ENCODE measurements at regions not wholly inside any gene's neighbourhood (a gene's known extent, or its start where the extent isn't known, plus 50 kb on each side); places are given as distances from the start of the nearest gene placed in this dataset.

- Mint-ChIP-seq H3K27ac (no peak overlapping the region), H3K9me3 (no peaks in the 10 kb centered on the region), H3K36me3 (ENCODE audit: low read depth) (no peaks in the 10 kb centered on the region), H3K4me1 (ENCODE audit: low read depth) (peaks cover 5% of the 10 kb centered on the region), H3K27me3 (no peaks in the 10 kb centered on the region), H3K4me3 (no peak overlapping the region)
- no peak for DNase-seq
Observed at GRCh38 chr9:110065532-110065931, 142.4 kb downstream of the C9orf152 start.

DNA sequence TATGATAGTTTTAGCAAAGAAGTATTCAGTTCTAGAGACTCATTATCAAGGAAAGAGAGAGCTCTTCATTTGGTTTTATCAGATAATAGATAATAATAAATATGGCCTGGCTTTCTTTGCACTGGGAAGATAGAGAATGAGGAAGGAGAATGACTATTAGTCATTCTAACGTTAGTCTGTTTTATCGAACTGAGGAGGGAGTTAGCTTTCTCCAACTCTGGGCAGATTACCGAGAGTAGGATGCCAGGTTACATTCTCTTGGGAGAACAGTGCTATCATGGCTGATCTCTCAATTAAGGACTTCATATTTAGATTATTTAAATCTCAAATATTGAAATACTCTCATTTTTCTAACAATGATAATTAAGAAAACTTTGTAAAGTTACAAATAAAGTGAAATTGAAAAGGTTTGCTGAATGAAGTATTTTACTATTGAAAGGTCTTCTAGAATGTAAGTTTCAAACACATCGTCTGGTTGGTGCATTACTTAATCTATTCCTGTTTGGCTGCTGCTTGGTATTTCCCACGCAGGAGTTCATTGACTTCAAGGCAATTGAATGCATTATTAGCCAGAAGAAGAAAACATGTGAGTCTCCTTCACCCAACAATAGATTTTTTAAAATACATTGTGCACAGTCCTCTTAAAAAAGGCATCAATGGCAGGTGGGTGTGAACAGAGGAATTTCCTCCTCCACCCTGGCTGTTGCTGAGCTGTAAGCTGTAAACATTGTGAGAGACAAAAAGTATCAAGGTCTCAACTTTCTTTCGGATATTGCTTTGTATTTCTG, 140.8 kb downstream of the C9orf152 start:
- no peaks in the 10 kb centered on the region for H3K27me3 Mint-ChIP-seq
- no peaks in the 10 kb centered on the region for H3K36me3 Mint-ChIP-seq (ENCODE audit: low read depth)
- peaks cover 5% of the 10 kb centered on the region for H3K4me1 Mint-ChIP-seq (ENCODE audit: low read depth)
- H3K27ac Mint-ChIP-seq = no peak overlapping the region
- DNase-seq = no peak
- H3K9me3 Mint-ChIP-seq = no peaks in the 10 kb centered on the region
- no peak overlapping the region for H3K4me3 Mint-ChIP-seq

GRCh38 chr9:110068212-110068611, 139.7 kb downstream of the C9orf152 start:
- Mint-ChIP-seq H3K36me3 (ENCODE audit: low read depth) (no peaks in the 10 kb centered on the region), H3K9me3 (no peaks in the 10 kb centered on the region), H3K4me1 (ENCODE audit: low read depth) (peaks cover 5% of the 10 kb centered on the region), H3K4me3 (no peak overlapping the region), H3K27ac (no peak overlapping the region), H3K27me3 (no peaks in the 10 kb centered on the region)
- DNase-seq = no peak

DNA sequence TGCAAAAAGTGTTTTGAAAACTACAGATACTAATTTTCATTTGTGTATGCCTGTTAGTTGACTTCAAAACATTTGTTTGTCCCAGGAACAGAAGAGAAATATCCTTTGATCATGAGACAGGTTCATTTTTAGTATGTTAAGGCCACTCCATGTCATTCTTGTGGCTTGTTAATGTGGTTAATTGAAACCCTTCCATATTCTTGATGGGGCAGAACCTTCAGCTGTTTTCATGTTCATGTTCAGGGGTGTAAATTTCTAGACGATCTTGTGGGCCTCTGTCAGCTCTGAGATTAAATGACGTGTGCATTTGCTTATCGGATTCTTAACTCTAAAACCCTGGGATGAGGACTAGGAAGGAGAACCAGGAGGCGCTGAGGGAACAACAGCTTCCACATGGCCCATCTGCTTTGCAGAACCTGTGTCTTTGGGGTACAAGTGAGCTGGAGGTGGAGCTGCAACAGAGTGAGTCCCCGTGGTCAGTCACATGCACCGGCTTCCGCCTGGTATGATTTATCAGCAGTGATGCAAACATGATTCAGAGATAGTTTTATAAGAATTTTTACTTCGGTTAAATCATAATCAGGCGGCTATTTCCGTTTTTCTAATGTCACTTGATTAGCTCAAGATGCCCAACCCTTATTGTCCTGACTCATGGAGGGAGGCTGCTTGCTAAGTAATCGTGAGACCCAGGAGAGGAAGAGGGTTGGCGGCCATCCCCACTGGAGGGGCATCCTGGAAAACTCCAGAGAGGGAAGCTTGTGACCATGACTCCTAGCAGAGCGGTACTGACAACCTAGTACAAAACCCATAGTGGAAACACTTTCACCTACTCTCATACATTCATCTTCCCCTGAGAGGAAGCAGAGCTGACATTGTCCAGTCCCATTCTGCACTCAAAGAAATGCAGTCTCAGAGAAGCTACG, 138.4 kb downstream of the C9orf152 start:
- H3K4me1 Mint-ChIP-seq (ENCODE audit: low read depth) = peaks cover 5% of the 10 kb centered on the region
- H3K27ac Mint-ChIP-seq = no peak overlapping the region
- no peaks in the 10 kb centered on the region for H3K36me3 Mint-ChIP-seq (ENCODE audit: low read depth)
- DNase-seq = no peak
- H3K27me3 Mint-ChIP-seq = no peaks in the 10 kb centered on the region
- H3K4me3 Mint-ChIP-seq = no peak overlapping the region
- no peaks in the 10 kb centered on the region for H3K9me3 Mint-ChIP-seq

- Mint-ChIP-seq H3K27me3 (no peaks in the 10 kb centered on the region), H3K4me3 (no peak overlapping the region), H3K36me3 (ENCODE audit: low read depth) (no peaks in the 10 kb centered on the region), H3K27ac (no peak overlapping the region), H3K4me1 (ENCODE audit: low read depth) (peaks cover 6% of the 10 kb centered on the region), H3K9me3 (no peaks in the 10 kb centered on the region)
- DNase-seq = no peak
Observed at GRCh38 chr9:110072597-110073355, 135.2 kb downstream of the C9orf152 start.

DNA sequence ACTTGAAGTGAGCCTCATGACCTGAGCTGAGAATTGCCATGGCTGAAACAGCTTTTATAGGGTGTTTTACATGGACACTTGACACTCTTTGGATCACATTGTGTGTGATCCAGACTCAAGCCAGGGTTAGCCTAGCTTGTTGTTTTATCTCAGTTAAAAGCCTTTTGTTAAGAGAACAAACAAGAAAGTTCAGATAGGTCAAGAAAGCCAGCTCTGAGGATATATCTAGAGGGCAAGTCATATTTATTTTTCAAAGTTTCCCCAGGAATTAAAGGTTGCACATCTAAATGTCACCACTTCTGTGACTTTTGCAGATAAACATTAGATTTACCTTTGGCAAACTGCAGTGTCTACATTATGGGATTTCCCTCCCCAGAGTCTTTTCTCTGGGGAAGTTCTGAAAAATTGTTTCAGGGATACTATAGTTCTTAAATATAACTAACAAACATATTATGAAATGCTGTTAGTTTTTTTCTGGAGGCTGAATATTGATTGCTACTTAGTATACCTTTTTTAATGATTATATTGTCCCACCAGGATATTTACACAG, 134.5 kb downstream of the C9orf152 start:
- Mint-ChIP-seq H3K4me1 (ENCODE audit: low read depth) (peaks cover 6% of the 10 kb centered on the region), H3K4me3 (no peak overlapping the region), H3K27me3 (no peaks in the 10 kb centered on the region), H3K27ac (no peak overlapping the region), H3K9me3 (no peaks in the 10 kb centered on the region), H3K36me3 (ENCODE audit: low read depth) (no peaks in the 10 kb centered on the region)
- no peak for DNase-seq

DNA sequence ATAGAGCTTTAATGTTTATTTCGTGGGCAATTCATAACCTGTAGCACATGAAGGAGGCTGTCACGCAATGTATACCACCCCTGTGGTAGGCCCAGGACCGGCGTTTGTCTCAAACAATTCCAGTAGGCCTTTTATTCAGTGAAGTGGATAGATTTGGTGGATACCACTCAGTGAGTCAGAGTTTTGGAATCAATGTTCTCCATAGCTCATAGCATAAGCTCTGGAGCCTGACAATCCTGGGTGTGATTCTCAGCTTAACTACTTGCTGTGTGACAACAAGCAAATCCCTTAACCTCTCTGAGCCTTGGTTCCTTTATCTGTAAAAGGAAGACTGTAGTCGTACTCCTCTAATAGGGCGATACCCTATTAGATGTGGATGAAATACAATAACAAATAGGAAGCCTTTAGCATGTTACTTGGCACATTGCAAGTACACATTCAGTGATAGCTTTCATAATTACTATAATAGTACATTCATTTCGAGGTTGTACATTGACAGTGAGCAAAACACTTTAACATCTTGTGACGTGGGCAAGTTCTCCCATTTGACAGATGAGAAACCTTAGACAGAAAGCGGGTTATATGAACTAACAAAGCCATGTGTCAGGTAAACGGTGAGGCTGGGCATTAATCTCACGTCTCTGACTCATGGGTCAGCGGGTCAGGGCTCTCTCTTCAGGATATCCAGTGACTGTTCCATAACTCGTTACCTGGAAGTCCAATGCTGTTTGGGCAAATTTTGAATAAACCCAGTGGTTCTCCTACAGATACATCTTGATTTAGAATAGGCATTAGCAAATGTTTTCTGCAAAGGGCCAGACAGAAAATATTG, 130.8 kb downstream of the C9orf152 start:
- Mint-ChIP-seq H3K36me3 (ENCODE audit: low read depth) (no peaks in the 10 kb centered on the region), H3K9me3 (no peaks in the 10 kb centered on the region), H3K27me3 (no peaks in the 10 kb centered on the region), H3K4me3 (no peak overlapping the region), H3K4me1 (ENCODE audit: low read depth) (peaks cover 16% of the 10 kb centered on the region), H3K27ac (no peak overlapping the region)
- no peak for DNase-seq

GRCh38 chr9:110077925-110078324, 130.0 kb downstream of the C9orf152 start:
- Mint-ChIP-seq H3K27ac (no peak overlapping the region), H3K9me3 (no peaks in the 10 kb centered on the region), H3K4me1 (ENCODE audit: low read depth) (peaks cover 16% of the 10 kb centered on the region), H3K27me3 (no peaks in the 10 kb centered on the region), H3K4me3 (no peak overlapping the region), H3K36me3 (ENCODE audit: low read depth) (no peaks in the 10 kb centered on the region)
- DNase-seq = no peak

DNA sequence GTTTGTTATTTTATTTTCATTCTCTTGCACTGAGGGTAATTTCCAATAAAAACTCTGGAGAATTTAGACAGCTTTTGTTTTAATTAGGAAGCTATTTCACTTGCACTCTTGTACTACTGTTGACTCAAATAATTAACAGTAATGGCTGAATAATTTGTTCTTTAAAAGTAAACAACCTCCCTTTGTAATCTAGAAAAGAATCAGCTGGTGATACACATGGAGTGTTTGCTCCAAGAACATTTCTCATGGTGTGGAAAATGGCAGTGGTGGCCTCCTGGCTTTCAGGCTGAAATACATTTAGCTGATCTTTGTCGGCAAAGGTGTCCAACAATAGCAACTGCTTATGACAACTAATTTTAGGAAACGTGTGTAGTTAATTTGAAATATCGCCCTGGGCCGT, 129.4 kb downstream of the C9orf152 start:
- no peaks in the 10 kb centered on the region for H3K9me3 Mint-ChIP-seq
- H3K27ac Mint-ChIP-seq = no peak overlapping the region
- H3K36me3 Mint-ChIP-seq (ENCODE audit: low read depth) = no peaks in the 10 kb centered on the region
- no peaks in the 10 kb centered on the region for H3K27me3 Mint-ChIP-seq
- no peak overlapping the region for H3K4me3 Mint-ChIP-seq
- H3K4me1 Mint-ChIP-seq (ENCODE audit: low read depth) = peaks cover 16% of the 10 kb centered on the region
- DNase-seq = no peak

DNA sequence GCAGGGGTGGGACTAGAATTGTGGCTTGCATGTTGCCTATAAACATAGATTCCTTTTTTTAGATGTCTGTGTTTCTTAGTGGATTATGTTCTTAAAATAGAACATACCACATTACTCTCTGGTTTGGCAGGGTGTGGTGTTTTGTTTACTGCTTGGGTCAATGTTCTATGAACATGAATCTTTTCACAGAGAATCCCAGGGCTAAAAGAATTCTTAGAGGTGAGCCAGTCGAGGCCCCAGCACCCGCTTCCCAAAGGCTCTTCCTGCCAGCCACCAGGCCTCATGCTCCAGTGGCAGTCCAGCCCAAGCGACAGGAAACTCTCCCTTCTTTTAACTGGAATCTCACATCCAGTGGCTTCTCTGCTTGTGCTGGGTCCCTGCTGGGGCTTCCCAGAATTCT, 126.6 kb downstream of the C9orf152 start:
- Mint-ChIP-seq H3K9me3 (no peaks in the 10 kb centered on the region), H3K4me3 (no peak overlapping the region), H3K27me3 (no peaks in the 10 kb centered on the region), H3K4me1 (ENCODE audit: low read depth) (peaks cover 16% of the 10 kb centered on the region), H3K36me3 (ENCODE audit: low read depth) (no peaks in the 10 kb centered on the region), H3K27ac (no peak overlapping the region)
- no peak for DNase-seq

DNA sequence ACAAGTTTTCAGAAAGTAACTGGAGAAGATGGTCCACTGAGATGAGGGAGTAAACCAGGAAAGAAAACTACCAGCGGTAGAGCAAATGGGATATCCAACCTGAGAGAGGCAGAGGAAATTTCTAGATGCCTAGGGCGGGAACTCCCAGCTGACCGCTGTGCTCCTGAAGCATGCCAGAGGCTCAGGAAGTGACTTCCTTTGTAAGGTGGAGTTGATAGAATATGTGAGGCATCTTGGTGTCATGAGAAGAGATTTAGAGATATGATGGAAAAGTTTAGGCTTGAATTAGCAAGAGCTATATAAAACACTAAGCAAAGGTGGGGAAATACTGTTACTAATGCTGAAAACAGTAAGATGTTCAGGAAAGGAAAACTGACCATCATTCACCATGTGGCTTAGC, 124.1 kb downstream of the C9orf152 start:
- H3K27me3 Mint-ChIP-seq = no peaks in the 10 kb centered on the region
- no peak for DNase-seq
- no peak overlapping the region for H3K4me3 Mint-ChIP-seq
- no peaks in the 10 kb centered on the region for H3K9me3 Mint-ChIP-seq
- no peaks in the 10 kb centered on the region for H3K36me3 Mint-ChIP-seq (ENCODE audit: low read depth)
- H3K27ac Mint-ChIP-seq = no peak overlapping the region
- H3K4me1 Mint-ChIP-seq (ENCODE audit: low read depth) = peaks cover 16% of the 10 kb centered on the region

- no peak for DNase-seq
- Mint-ChIP-seq H3K36me3 (ENCODE audit: low read depth) (no peaks in the 10 kb centered on the region), H3K4me1 (ENCODE audit: low read depth) (peaks cover 12% of the 10 kb centered on the region), H3K27ac (no peak overlapping the region), H3K27me3 (no peaks in the 10 kb centered on the region), H3K4me3 (no peak overlapping the region), H3K9me3 (no peaks in the 10 kb centered on the region)
Observed at GRCh38 chr9:110086537-110086936, 121.4 kb downstream of the C9orf152 start.

DNA sequence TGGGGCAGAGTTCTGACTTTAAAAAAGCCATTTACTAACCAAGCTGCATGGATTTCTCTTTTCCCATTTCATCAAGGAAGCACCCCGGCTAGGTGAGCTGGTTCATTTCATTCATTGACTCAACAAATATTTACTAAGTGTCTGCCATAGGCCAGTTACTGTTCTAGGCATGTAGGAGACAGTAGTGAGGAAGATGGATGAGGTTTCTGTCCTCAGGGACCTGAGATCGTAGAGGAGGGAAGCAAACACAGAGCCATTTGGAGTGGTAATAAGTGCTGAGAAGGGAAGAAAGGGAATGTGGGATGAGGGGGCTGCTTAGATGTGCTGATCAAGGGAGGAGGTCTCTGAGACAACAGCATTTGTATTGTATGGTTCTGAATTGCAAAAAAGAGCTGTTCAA, 120.4 kb downstream of the C9orf152 start:
- Mint-ChIP-seq H3K36me3 (ENCODE audit: low read depth) (no peaks in the 10 kb centered on the region), H3K9me3 (no peaks in the 10 kb centered on the region), H3K4me1 (ENCODE audit: low read depth) (peaks cover 10% of the 10 kb centered on the region), H3K27me3 (no peaks in the 10 kb centered on the region), H3K4me3 (no peak overlapping the region), H3K27ac (no peak overlapping the region)
- DNase-seq = no peak

DNA sequence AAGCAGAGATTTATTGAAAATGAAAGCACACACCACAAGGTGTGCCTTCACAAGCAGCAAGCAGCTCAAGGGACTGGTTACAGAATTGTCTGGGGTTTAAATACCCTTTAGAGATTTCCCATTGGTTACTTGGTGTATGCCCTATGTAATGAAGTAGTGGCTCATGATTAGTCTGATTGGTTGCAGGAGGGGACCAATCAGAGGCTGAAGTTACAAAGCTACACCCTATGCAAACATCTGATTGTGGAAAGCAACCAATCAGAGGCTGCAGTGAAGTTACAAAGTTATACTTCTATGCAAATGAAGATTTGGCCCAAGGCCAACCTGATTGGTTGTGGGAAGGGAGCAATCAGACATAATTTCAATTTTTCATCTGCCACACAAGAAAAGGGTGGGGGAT, 119.9 kb downstream of the C9orf152 start:
- H3K9me3 Mint-ChIP-seq = no peaks in the 10 kb centered on the region
- H3K27me3 Mint-ChIP-seq = no peaks in the 10 kb centered on the region
- H3K4me3 Mint-ChIP-seq = no peak overlapping the region
- no peaks in the 10 kb centered on the region for H3K36me3 Mint-ChIP-seq (ENCODE audit: low read depth)
- no peak for DNase-seq
- no peak overlapping the region for H3K27ac Mint-ChIP-seq
- H3K4me1 Mint-ChIP-seq (ENCODE audit: low read depth) = peaks cover 10% of the 10 kb centered on the region

Data from activated T-cell treated with anti-CD3 and anti-CD28 coated beads, Interleukin-2, amount 50 U/mL, for 24 hours (primary cell).